BLaER1 (cell line): ENCODE measurements at regions not wholly inside any gene's neighbourhood (a gene's known extent, or its start where the extent isn't known, plus 50 kb on each side); places are given as distances from the start of the nearest gene placed in this dataset.
"Not testable (repeated sequence)": the region's sequence is repeated elsewhere in the genome, so short reads cannot be mapped to it uniquely, and the experiment has no call there.

Experiments used
- H3K27ac ChIP-seq: shearing (Covaris generic); formaldehyde crosslinking; 2 replicates; pipeline ENCODE4 v1.8.1; 2022
- H3K27me3 ChIP-seq: shearing (Covaris generic); formaldehyde crosslinking; 2 replicates; pipeline ENCODE4 v1.8.1; 2022
- H3K36me3 ChIP-seq: shearing (Covaris generic); formaldehyde crosslinking; 2 replicates; pipeline ENCODE4 v1.8.1; 2022
- H3K4me1 ChIP-seq: shearing (Covaris generic); formaldehyde crosslinking; 2 replicates; pipeline ENCODE4 v1.8.1; 2022
- H3K4me2 ChIP-seq: shearing (Covaris generic); formaldehyde crosslinking; 2 replicates; pipeline ENCODE4 v1.8.1; 2022
- H3K4me3 ChIP-seq: shearing (Covaris generic); formaldehyde crosslinking; 2 replicates; pipeline ENCODE4 v1.8.1; 2022
- H3K9ac ChIP-seq: shearing (Covaris generic); formaldehyde crosslinking; 2 replicates; pipeline ENCODE4 v1.8.1; 2022
- H3K9me3 ChIP-seq: shearing (Covaris generic); formaldehyde crosslinking; 2 replicates; pipeline ENCODE4 v1.8.1; 2022
- H4K20me1 ChIP-seq: shearing (Covaris generic); formaldehyde crosslinking; 2 replicates; pipeline ENCODE4 v1.8.1; 2022
- Cebpa-rat ChIP-seq: shearing (Covaris generic); IDR thresholded peaks from 2 replicates; pipeline ENCODE4 v1.8.1; 2022

DNA sequence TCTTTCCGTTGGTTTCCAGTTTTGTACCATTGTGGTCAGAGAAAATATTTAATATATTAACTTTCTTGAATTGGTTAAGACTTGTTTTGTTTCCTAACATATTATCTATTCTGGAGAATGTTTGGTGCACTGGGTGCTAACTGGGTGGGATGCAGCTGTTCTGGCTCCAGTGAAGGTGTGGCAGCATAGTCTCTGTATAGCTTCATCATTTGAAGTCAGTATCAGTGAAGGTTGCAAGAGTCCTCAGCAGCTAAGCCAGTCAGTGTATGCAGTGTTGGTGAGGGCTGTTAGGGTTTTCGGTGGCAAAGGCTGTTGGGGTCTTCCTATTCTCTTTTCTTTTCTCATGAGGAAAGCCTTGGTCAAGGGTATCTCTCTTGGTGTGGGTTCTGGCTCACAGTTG lies 698.7 kb upstream of the ADGRL4 start:
- H3K4me1 ChIP-seq, result peaks cover 4% of the 10 kb centered on the region; the same call in 1 of the 2 replicates
- no peaks in the 10 kb centered on the region for H3K36me3 ChIP-seq
- TF ChIP-seq Cebpa-rat, result no peak
- no peaks in the 10 kb centered on the region for H3K27me3 ChIP-seq
- no peak overlapping the region for H3K27ac ChIP-seq
- H3K9ac ChIP-seq, result no peak overlapping the region
- no peaks in the 10 kb centered on the region for H4K20me1 ChIP-seq
- no peak overlapping the region for H3K4me3 ChIP-seq
- no peaks in the 10 kb centered on the region for H3K9me3 ChIP-seq
- no peak overlapping the region for H3K4me2 ChIP-seq

GRCh38 chr1:79704067-79704466 lies 697.5 kb upstream of the ADGRL4 start:
- peaks cover 4% of the 10 kb centered on the region; the same call in 1 of the 2 replicates for H3K4me1 ChIP-seq
- TF ChIP-seq Cebpa-rat, result no peak
- no peak overlapping the region for H3K4me2 ChIP-seq
- H3K9ac ChIP-seq, result no peak overlapping the region
- H3K27ac ChIP-seq, result no peak overlapping the region
- no peak overlapping the region for H3K4me3 ChIP-seq
- no peaks in the 10 kb centered on the region for H4K20me1 ChIP-seq
- H3K9me3 ChIP-seq, result no peaks in the 10 kb centered on the region
- H3K27me3 ChIP-seq, result no peaks in the 10 kb centered on the region
- H3K36me3 ChIP-seq, result no peaks in the 10 kb centered on the region

- not testable (repeated sequence) for H3K4me2 ChIP-seq, H3K36me3 ChIP-seq, H4K20me1 ChIP-seq, H3K9me3 ChIP-seq, H3K4me3 ChIP-seq, H3K4me1 ChIP-seq, H3K27me3 ChIP-seq, H3K27ac ChIP-seq, H3K9ac ChIP-seq
Observed at GRCh38 chr1:79702336-79702999, 695.9 kb upstream of the ADGRL4 start.

GRCh38 chr1:79695138-79695537 lies 688.6 kb upstream of the ADGRL4 start:
- Histone ChIP-seq H3K9me3 (no peaks in the 10 kb centered on the region), H3K27ac (no peak overlapping the region), H3K4me1 (no peaks in the 10 kb centered on the region), H3K36me3 (no peaks in the 10 kb centered on the region), H3K4me3 (no peak overlapping the region), H3K27me3 (no peaks in the 10 kb centered on the region), H3K4me2 (no peak overlapping the region), H3K9ac (no peak overlapping the region), H4K20me1 (no peaks in the 10 kb centered on the region)
- no peak for TF ChIP-seq Cebpa-rat

- Histone ChIP-seq H3K4me2 (no peak overlapping the region), H3K36me3 (no peaks in the 10 kb centered on the region), H3K27ac (no peak overlapping the region), H4K20me1 (no peaks in the 10 kb centered on the region), H3K4me3 (no peak overlapping the region), H3K27me3 (no peaks in the 10 kb centered on the region), H3K9me3 (no peaks in the 10 kb centered on the region), H3K9ac (no peak overlapping the region), H3K4me1 (no peaks in the 10 kb centered on the region)
- no peak for TF ChIP-seq Cebpa-rat
Observed at GRCh38 chr1:79694241-79694640, 687.7 kb upstream of the ADGRL4 start.

GRCh38 chr1:79693441-79694114 lies 687.0 kb upstream of the ADGRL4 start:
- no peaks in the 10 kb centered on the region for H3K36me3 ChIP-seq
- H3K4me2 ChIP-seq, result no peak overlapping the region
- H3K9me3 ChIP-seq, result no peaks in the 10 kb centered on the region
- no peaks in the 10 kb centered on the region for H3K27me3 ChIP-seq
- H4K20me1 ChIP-seq, result no peaks in the 10 kb centered on the region
- H3K27ac ChIP-seq, result no peak overlapping the region
- no peak overlapping the region for H3K9ac ChIP-seq
- no peak overlapping the region for H3K4me3 ChIP-seq
- TF ChIP-seq Cebpa-rat, result no peak
- no peaks in the 10 kb centered on the region for H3K4me1 ChIP-seq

DNA sequence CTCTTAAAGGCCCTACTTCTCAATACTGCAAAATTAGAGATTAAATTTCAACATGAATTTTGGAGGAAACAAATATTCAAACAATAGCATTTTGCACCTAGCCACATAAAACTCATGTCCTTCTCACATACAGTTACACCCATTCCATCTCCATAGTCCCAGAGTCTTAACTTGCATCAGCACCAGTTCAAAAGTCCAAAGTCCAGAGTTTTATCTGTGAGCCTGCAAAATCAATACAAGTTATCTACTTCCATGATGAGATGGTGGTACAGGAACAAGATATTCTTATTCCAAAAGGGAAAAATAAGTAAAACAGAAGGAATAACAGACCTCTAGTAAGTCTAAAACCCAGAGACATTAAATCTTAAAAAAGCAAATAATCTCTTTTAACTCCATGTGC lies 686.0 kb upstream of the ADGRL4 start:
- Histone ChIP-seq H3K9me3 (no peaks in the 10 kb centered on the region), H3K4me1 (no peaks in the 10 kb centered on the region), H3K4me2 (no peak overlapping the region), H3K27ac (no peak overlapping the region), H3K27me3 (no peaks in the 10 kb centered on the region), H3K9ac (no peak overlapping the region), H3K4me3 (no peak overlapping the region), H4K20me1 (no peaks in the 10 kb centered on the region), H3K36me3 (no peaks in the 10 kb centered on the region)
- TF ChIP-seq Cebpa-rat, result no peak

DNA sequence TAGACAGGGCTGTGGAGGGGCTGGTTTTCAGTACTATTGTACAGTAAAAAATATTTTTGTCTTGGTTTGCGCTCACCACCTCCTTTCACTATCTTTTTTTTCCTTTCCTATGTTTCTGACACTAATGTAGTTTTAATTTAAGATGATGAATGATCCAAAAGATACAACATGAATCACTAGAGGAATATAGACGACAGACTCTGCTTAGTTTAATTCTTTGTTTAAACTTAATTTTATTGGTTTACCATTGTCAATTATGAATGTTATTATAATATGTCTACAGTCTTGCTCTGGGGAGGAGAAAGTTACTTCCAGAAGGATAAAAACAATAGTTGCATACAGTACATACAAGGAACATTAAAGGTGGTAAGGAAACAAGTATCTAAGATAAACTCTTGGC lies 682.4 kb upstream of the ADGRL4 start:
- no peak overlapping the region for H3K9ac ChIP-seq
- H3K27ac ChIP-seq, result no peak overlapping the region
- H3K4me3 ChIP-seq, result no peak overlapping the region
- H3K4me1 ChIP-seq, result no peaks in the 10 kb centered on the region
- no peaks in the 10 kb centered on the region for H3K36me3 ChIP-seq
- H3K27me3 ChIP-seq, result no peaks in the 10 kb centered on the region
- H3K9me3 ChIP-seq, result no peaks in the 10 kb centered on the region
- H3K4me2 ChIP-seq, result no peak overlapping the region
- no peak for TF ChIP-seq Cebpa-rat
- H4K20me1 ChIP-seq, result no peaks in the 10 kb centered on the region

DNA sequence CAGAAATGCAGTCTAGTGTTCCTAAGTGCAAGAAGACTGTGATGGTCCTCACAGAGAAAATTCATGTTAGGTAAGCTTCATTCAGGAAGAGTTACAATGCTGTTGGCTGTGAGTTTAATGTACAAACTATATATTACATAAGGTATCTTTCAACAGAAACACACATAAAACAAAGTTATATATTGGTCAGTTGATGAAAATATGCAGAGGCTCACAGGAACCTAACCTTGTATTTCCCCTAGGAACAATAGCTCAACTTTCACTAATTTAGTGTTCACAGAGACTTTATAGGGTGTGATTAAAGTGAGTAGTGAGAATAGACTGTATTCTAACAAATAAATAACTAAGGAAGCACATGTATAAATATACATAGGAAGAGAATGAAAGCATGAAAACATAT lies 676.9 kb upstream of the ADGRL4 start:
- H4K20me1 ChIP-seq, result no peaks in the 10 kb centered on the region
- no peak overlapping the region for H3K9ac ChIP-seq
- no peak overlapping the region for H3K4me2 ChIP-seq
- H3K36me3 ChIP-seq, result no peaks in the 10 kb centered on the region
- no peaks in the 10 kb centered on the region for H3K4me1 ChIP-seq
- H3K4me3 ChIP-seq, result no peak overlapping the region
- no peaks in the 10 kb centered on the region for H3K9me3 ChIP-seq
- no peak for TF ChIP-seq Cebpa-rat
- H3K27ac ChIP-seq, result no peak overlapping the region
- no peaks in the 10 kb centered on the region for H3K27me3 ChIP-seq

GRCh38 chr1:79682478-79682877 lies 675.9 kb upstream of the ADGRL4 start:
- no peaks in the 10 kb centered on the region for H3K27me3 ChIP-seq

More at GRCh38 chr1:79682478-79682877, 675.9 kb upstream of the ADGRL4 start:
- H3K9ac ChIP-seq, result no peak overlapping the region
- H3K4me2 ChIP-seq, result no peak overlapping the region
- H3K4me3 ChIP-seq, result no peak overlapping the region
- no peaks in the 10 kb centered on the region for H3K36me3 ChIP-seq
- H3K9me3 ChIP-seq, result no peaks in the 10 kb centered on the region
- no peak for TF ChIP-seq Cebpa-rat
- H3K4me1 ChIP-seq, result no peaks in the 10 kb centered on the region
- H4K20me1 ChIP-seq, result no peaks in the 10 kb centered on the region
- no peak overlapping the region for H3K27ac ChIP-seq
